ENCODE measurements at regions not wholly inside any gene's neighbourhood (a gene's known extent, or its start where the extent isn't known, plus 50 kb on each side); places are given as distances from the start of the nearest gene placed in this dataset.

DNA sequence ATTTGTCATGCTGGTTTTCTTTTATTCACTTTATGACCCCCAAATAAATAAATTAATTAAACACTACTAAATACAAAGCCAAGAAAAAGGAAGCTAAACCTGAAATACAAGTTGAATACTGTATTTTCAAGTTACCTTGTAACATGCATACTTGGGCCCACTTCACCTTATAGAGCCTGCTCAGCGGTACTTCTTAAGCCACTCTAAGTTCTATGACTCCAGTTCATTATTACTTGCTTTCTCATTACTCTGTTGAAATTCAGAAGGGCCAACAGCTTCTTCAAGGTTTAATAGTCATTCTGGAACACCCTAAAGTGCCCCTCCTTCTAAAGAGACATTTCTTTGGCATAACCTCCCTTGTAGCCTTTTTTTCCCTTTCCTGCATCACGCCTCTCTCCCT is 844.5 kb downstream of the RPA4 start:
- no CpG with 5 or more reads among the region's 2 CpGs for WGBS (ENCODE audit: extremely low coverage, insufficient read length, low lambda C conversion rate)
- DNase-seq = no peak
- Mint-ChIP-seq H3K9me3 (peaks cover 3 to 5% of the 10 kb centered on the region in 2 experiments), H3K36me3 (ENCODE audit: insufficient read depth in 1 of 3, low read depth in 3 of 3) (peaks cover 0 to 9% (median 5%) of the 10 kb centered on the region in 3 experiments; a peak in 4 of 7 replicates), H3K27me3 (ENCODE audit: low read depth) (no peaks in the 10 kb centered on the region), H3K27ac (no peak overlapping the region; a peak in 2 of 7 replicates), H3K4me3 (no peak overlapping the region), H3K4me1 (peaks cover 7 to 8% of the 10 kb centered on the region in 2 experiments)
- H3K79me2 ChIP-seq (ENCODE audit: insufficient read depth, low read length) = no peaks in the 10 kb centered on the region
- H3K9ac ChIP-seq (ENCODE audit: extremely low read depth, insufficient read length, low read length) = no peak overlapping the region
- no peak overlapping the region for H3K14ac ChIP-seq (ENCODE audit: insufficient read depth, low read length)
- no peak overlapping the region for H2AFZ ChIP-seq (ENCODE audit: low read length)
- H3K4me1 ChIP-seq (ENCODE audit: insufficient read depth, low read length) = no peaks in the 10 kb centered on the region; the same call in 1 of the 2 replicates
- H4K20me1 ChIP-seq (ENCODE audit: control insufficient read depth, insufficient read depth, insufficient read length) = no peaks in the 10 kb centered on the region
- no peak overlapping the region for H3K4ac ChIP-seq (ENCODE audit: low read depth, low read length)
- no peak overlapping the region for H2BK120ac ChIP-seq (ENCODE audit: low read depth, low read length, poor library complexity, severe bottlenecking)
- no peak overlapping the region for H2BK12ac ChIP-seq (ENCODE audit: insufficient read length, low read depth, low read length)
- H2BK20ac ChIP-seq (ENCODE audit: low read depth, low read length, poor library complexity, severe bottlenecking) = no peak overlapping the region
- no peak overlapping the region for H4K91ac ChIP-seq (ENCODE audit: insufficient read length, low read depth, low read length)
- no peak overlapping the region for H3K23ac ChIP-seq (ENCODE audit: insufficient read length, low read depth, low read length)
- no peak overlapping the region for H3K18ac ChIP-seq (ENCODE audit: insufficient read length, low read depth, low read length)
- H3K23me2 ChIP-seq (ENCODE audit: insufficient read length, low read depth, low read length, poor library complexity, severe bottlenecking) = no peaks in the 10 kb centered on the region
- no peak overlapping the region for H2AK5ac ChIP-seq (ENCODE audit: insufficient read length, low read length)
- H3T11ph ChIP-seq (ENCODE audit: low read length) = no peak overlapping the region
- no peaks in the 10 kb centered on the region for H3K27me3 ChIP-seq (ENCODE audit: insufficient read depth, low read length)
- no peak overlapping the region for H2BK15ac ChIP-seq (ENCODE audit: low read depth, low read length)
- H3K79me1 ChIP-seq (ENCODE audit: insufficient read depth, low read depth, low read length, poor library complexity, severe bottlenecking) = no peaks in the 10 kb centered on the region
- no peak overlapping the region for H4K8ac ChIP-seq (replicated peaks; ENCODE audit: insufficient read length, low read depth, low read length)
- no peak overlapping the region for H4K5ac ChIP-seq (ENCODE audit: insufficient read length, low read depth, low read length)
- TF ChIP-seq, protein P1, sequence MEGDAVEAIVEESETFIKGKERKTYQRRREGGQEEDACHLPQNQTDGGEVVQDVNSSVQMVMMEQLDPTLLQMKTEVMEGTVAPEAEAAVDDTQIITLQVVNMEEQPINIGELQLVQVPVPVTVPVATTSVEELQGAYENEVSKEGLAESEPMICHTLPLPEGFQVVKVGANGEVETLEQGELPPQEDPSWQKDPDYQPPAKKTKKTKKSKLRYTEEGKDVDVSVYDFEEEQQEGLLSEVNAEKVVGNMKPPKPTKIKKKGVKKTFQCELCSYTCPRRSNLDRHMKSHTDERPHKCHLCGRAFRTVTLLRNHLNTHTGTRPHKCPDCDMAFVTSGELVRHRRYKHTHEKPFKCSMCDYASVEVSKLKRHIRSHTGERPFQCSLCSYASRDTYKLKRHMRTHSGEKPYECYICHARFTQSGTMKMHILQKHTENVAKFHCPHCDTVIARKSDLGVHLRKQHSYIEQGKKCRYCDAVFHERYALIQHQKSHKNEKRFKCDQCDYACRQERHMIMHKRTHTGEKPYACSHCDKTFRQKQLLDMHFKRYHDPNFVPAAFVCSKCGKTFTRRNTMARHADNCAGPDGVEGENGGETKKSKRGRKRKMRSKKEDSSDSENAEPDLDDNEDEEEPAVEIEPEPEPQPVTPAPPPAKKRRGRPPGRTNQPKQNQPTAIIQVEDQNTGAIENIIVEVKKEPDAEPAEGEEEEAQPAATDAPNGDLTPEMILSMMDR (conservative IDR thresholded peaks at IDR 0.05) = no peak
- H3K27ac ChIP-seq (ENCODE audit: insufficient read length, low read depth, low read length) = no peak overlapping the region
- H3K56ac ChIP-seq (ENCODE audit: insufficient read length, low read depth, low read length) = no peak overlapping the region
- H3K9me3 ChIP-seq (ENCODE audit: control insufficient read depth, low read depth, low read length) = no peaks in the 10 kb centered on the region
- H3K4me2 ChIP-seq (ENCODE audit: insufficient read depth, insufficient read length, low read length) = no peak overlapping the region
- H2BK5ac ChIP-seq (ENCODE audit: insufficient read length, low read length) = no peak overlapping the region

Measured in H9 (cell line).